ENCODE measurements at regions not wholly inside any gene's neighbourhood (a gene's known extent, or its start where the extent isn't known, plus 50 kb on each side); places are given as distances from the start of the nearest gene placed in this dataset.
"Not testable (repeated sequence)": the region's sequence is repeated elsewhere in the genome, so short reads cannot be mapped to it uniquely, and the experiment has no call there.

- ATAC-seq (replicated peaks) (no peak), DNase-seq (no peak)
- Mint-ChIP-seq H3K9me3 (no peaks in the 10 kb centered on the region), H3K4me1 (no peaks in the 10 kb centered on the region), H3K4me3 (no peak overlapping the region), H3K36me3 (no peaks in the 10 kb centered on the region), H3K27me3 (no peaks in the 10 kb centered on the region), H3K27ac (no peak overlapping the region)
Observed at GRCh38 chr10:64313967-64314366, 792.8 kb downstream of the REEP3 start.

- DNase-seq (no peak), ATAC-seq (replicated peaks) (no peak)
- Mint-ChIP-seq H3K4me1 (no peaks in the 10 kb centered on the region), H3K4me3 (no peak overlapping the region), H3K27me3 (no peaks in the 10 kb centered on the region), H3K36me3 (no peaks in the 10 kb centered on the region), H3K27ac (no peak overlapping the region), H3K9me3 (no peaks in the 10 kb centered on the region)
Observed at GRCh38 chr10:64316416-64316815, 795.2 kb downstream of the REEP3 start.

- Mint-ChIP-seq H3K4me1 (no peaks in the 10 kb centered on the region), H3K4me3 (no peak overlapping the region), H3K9me3 (no peaks in the 10 kb centered on the region), H3K27me3 (no peaks in the 10 kb centered on the region), H3K27ac (no peak overlapping the region), H3K36me3 (no peaks in the 10 kb centered on the region)
- DNase-seq (no peak), ATAC-seq (replicated peaks) (no peak)
Observed at GRCh38 chr10:64316833-64317232, 795.6 kb downstream of the REEP3 start.

- H3K4me1 Mint-ChIP-seq, result no peaks in the 10 kb centered on the region
- H3K27ac Mint-ChIP-seq, result no peak overlapping the region
- DNase-seq, result no peak
- no peaks in the 10 kb centered on the region for H3K9me3 Mint-ChIP-seq
- no peaks in the 10 kb centered on the region for H3K36me3 Mint-ChIP-seq
- no peaks in the 10 kb centered on the region for H3K27me3 Mint-ChIP-seq
- no peak overlapping the region for H3K4me3 Mint-ChIP-seq
- ATAC-seq (replicated peaks), result no peak
Observed at GRCh38 chr10:64320448-64320847, 799.2 kb downstream of the REEP3 start.

GRCh38 chr10:64329510-64329909 is 808.3 kb downstream of the REEP3 start:
- no peak overlapping the region for H3K27ac Mint-ChIP-seq
- ATAC-seq (replicated peaks), result no peak
- H3K36me3 Mint-ChIP-seq, result no peaks in the 10 kb centered on the region
- no peaks in the 10 kb centered on the region for H3K4me1 Mint-ChIP-seq
- no peak overlapping the region for H3K4me3 Mint-ChIP-seq
- H3K27me3 Mint-ChIP-seq, result no peaks in the 10 kb centered on the region
- peaks cover 6 to 7% of the 10 kb centered on the region in 2 donors for H3K9me3 Mint-ChIP-seq
- DNase-seq, result no peak

- Mint-ChIP-seq H3K36me3 (no peaks in the 10 kb centered on the region), H3K9me3 (peaks cover 3 to 5% of the 10 kb centered on the region in 2 donors), H3K4me1 (no peaks in the 10 kb centered on the region), H3K27me3 (no peaks in the 10 kb centered on the region), H3K27ac (no peak overlapping the region), H3K4me3 (no peak overlapping the region)
- DNase-seq, result no peak
- ATAC-seq (replicated peaks), result no peak
Observed at GRCh38 chr10:64332551-64332950, 811.4 kb downstream of the REEP3 start.

GRCh38 chr10:64334084-64334483 is 812.9 kb downstream of the REEP3 start:
- no peak for ATAC-seq (replicated peaks)
- Mint-ChIP-seq H3K4me3 (no peak overlapping the region), H3K4me1 (no peaks in the 10 kb centered on the region), H3K9me3 (peaks cover 3 to 4% of the 10 kb centered on the region in 2 donors), H3K27ac (no peak overlapping the region), H3K36me3 (no peaks in the 10 kb centered on the region), H3K27me3 (no peaks in the 10 kb centered on the region)
- no peak for DNase-seq

GRCh38 chr10:64344211-64344610 is 823.0 kb downstream of the REEP3 start:
- ATAC-seq (replicated peaks) (no peak), DNase-seq (no peak)
- Mint-ChIP-seq H3K4me3 (no peak overlapping the region), H3K9me3 (no peaks in the 10 kb centered on the region), H3K27ac (no peak overlapping the region), H3K4me1 (no peaks in the 10 kb centered on the region), H3K27me3 (no peaks in the 10 kb centered on the region), H3K36me3 (no peaks in the 10 kb centered on the region)

GRCh38 chr10:64345856-64346255 is 824.7 kb downstream of the REEP3 start:
- Mint-ChIP-seq H3K4me3 (no peak overlapping the region), H3K9me3 (no peaks in the 10 kb centered on the region), H3K36me3 (no peaks in the 10 kb centered on the region), H3K4me1 (no peaks in the 10 kb centered on the region), H3K27ac (no peak overlapping the region), H3K27me3 (no peaks in the 10 kb centered on the region)
- DNase-seq, result no peak
- ATAC-seq (replicated peaks), result no peak

- Mint-ChIP-seq H3K27ac (no peak overlapping the region), H3K4me3 (no peak overlapping the region), H3K36me3 (no peaks in the 10 kb centered on the region), H3K9me3 (no peaks in the 10 kb centered on the region), H3K27me3 (no peaks in the 10 kb centered on the region), H3K4me1 (no peaks in the 10 kb centered on the region)
- no peak for DNase-seq
- ATAC-seq (replicated peaks), result no peak
Observed at GRCh38 chr10:64346389-64346788, 825.2 kb downstream of the REEP3 start.

GRCh38 chr10:64350665-64351064 is 829.5 kb downstream of the REEP3 start:
- DNase-seq, result no peak
- Mint-ChIP-seq H3K9me3 (no peaks in the 10 kb centered on the region), H3K27ac (no peak overlapping the region), H3K27me3 (no peaks in the 10 kb centered on the region), H3K4me3 (no peak overlapping the region), H3K36me3 (no peaks in the 10 kb centered on the region), H3K4me1 (no peaks in the 10 kb centered on the region)
- ATAC-seq (replicated peaks), result no peak

GRCh38 chr10:64358907-64359306 is 837.7 kb downstream of the REEP3 start:
- Mint-ChIP-seq H3K36me3 (no peaks in the 10 kb centered on the region), H3K27ac (no peak overlapping the region), H3K9me3 (peaks cover 3 to 5% of the 10 kb centered on the region in 2 donors), H3K4me1 (no peaks in the 10 kb centered on the region), H3K27me3 (no peaks in the 10 kb centered on the region), H3K4me3 (no peak overlapping the region)
- ATAC-seq (replicated peaks) (no peak), DNase-seq (no peak)

- not testable (repeated sequence) for ATAC-seq (replicated peaks); H3K4me3 Mint-ChIP-seq
Observed at GRCh38 chr10:64360240-64360639, 839.0 kb downstream of the REEP3 start.

GRCh38 chr10:64363687-64364086 is 842.5 kb downstream of the REEP3 start:
- DNase-seq (no peak), ATAC-seq (replicated peaks) (no peak)
- H3K27ac Mint-ChIP-seq, result no peak overlapping the region
- no peaks in the 10 kb centered on the region for H3K4me1 Mint-ChIP-seq
- H3K9me3 Mint-ChIP-seq, result peaks cover 3 to 5% of the 10 kb centered on the region in 2 donors
- H3K27me3 Mint-ChIP-seq, result no peaks in the 10 kb centered on the region
- no peak overlapping the region for H3K4me3 Mint-ChIP-seq
- no peaks in the 10 kb centered on the region for H3K36me3 Mint-ChIP-seq

More at GRCh38 chr10:64360240-64360639, 839.0 kb downstream of the REEP3 start:
- not testable (repeated sequence) for H3K36me3 Mint-ChIP-seq, H3K27me3 Mint-ChIP-seq, H3K9me3 Mint-ChIP-seq, H3K4me1 Mint-ChIP-seq, H3K27ac Mint-ChIP-seq, DNase-seq

- Mint-ChIP-seq H3K9me3 (peaks cover 0 to 3% of the 10 kb centered on the region in 2 donors), H3K4me3 (no peak overlapping the region), H3K27me3 (no peaks in the 10 kb centered on the region), H3K27ac (no peak overlapping the region), H3K4me1 (no peaks in the 10 kb centered on the region), H3K36me3 (no peaks in the 10 kb centered on the region)
- ATAC-seq (replicated peaks) (no peak), DNase-seq (no peak)
Observed at GRCh38 chr10:64365663-64366062, 844.5 kb downstream of the REEP3 start.

GRCh38 chr10:64368298-64368697 is 847.1 kb downstream of the REEP3 start:
- no peak overlapping the region for H3K4me3 Mint-ChIP-seq
- H3K27ac Mint-ChIP-seq, result no peak overlapping the region
- no peak for ATAC-seq (replicated peaks)
- no peaks in the 10 kb centered on the region for H3K36me3 Mint-ChIP-seq
- H3K27me3 Mint-ChIP-seq, result no peaks in the 10 kb centered on the region
- H3K4me1 Mint-ChIP-seq, result no peaks in the 10 kb centered on the region
- DNase-seq, result no peak
- H3K9me3 Mint-ChIP-seq, result peaks cover 0 to 1% of the 10 kb centered on the region in 2 donors
